Neural crest cell (in vitro differentiated cells): ENCODE measurements at regions not wholly inside any gene's neighbourhood (a gene's known extent, or its start where the extent isn't known, plus 50 kb on each side); places are given as distances from the start of the nearest gene placed in this dataset.
"Not testable (repeated sequence)": the region's sequence is repeated elsewhere in the genome, so short reads cannot be mapped to it uniquely, and the experiment has no call there.

Source experiments
- DNase-seq: peaks from one replicate; pipeline ENCODE4 v3.0.0; 2021; ENCODE audit warnings: low read depth, mixed read lengths, low spot score
- H3K27ac Mint-ChIP-seq: one replicate; pipeline ENCODE4 v1.8.0; 2021; ENCODE audit warnings: mild to moderate bottlenecking, mixed read lengths; ENCODE audit not compliant: unreplicated experiment
- H3K27me3 Mint-ChIP-seq: 2 replicates; pipeline ENCODE4 v1.8.0; 2021; ENCODE audit warnings: low read depth, mild to moderate bottlenecking, mixed read lengths
- H3K36me3 Mint-ChIP-seq: 2 replicates; pipeline ENCODE4 v1.8.0; 2021; ENCODE audit warnings: low read depth, mild to moderate bottlenecking, mixed read lengths
- H3K4me1 Mint-ChIP-seq: 2 replicates; pipeline ENCODE4 v1.8.0; 2021; ENCODE audit warnings: mixed read lengths
- H3K4me3 Mint-ChIP-seq: one replicate; pipeline ENCODE4 v1.8.0; 2021; ENCODE audit warnings: mild to moderate bottlenecking, mixed read lengths
- H3K9me3 Mint-ChIP-seq: 2 replicates; pipeline ENCODE4 v1.8.0; 2021; ENCODE audit warnings: mixed read lengths
- TF ChIP-seq, protein P1 (sequence below): fragments of 200-600 bp; sonication (generic); conservative IDR thresholded peaks from 2 replicates; pipeline ENCODE4 v1.5.0; 2021; ENCODE audit warnings: antibody characterized with exemption, mild to moderate bottlenecking

GRCh38 chr3:152909180-152909883, 74.4 kb downstream of the P2RY1 start:
- H3K4me3 Mint-ChIP-seq = no peak overlapping the region
- H3K36me3 Mint-ChIP-seq = no peaks in the 10 kb centered on the region
- H3K4me1 Mint-ChIP-seq = no peaks in the 10 kb centered on the region
- H3K27ac Mint-ChIP-seq = no peak overlapping the region
- TF ChIP-seq, protein P1, sequence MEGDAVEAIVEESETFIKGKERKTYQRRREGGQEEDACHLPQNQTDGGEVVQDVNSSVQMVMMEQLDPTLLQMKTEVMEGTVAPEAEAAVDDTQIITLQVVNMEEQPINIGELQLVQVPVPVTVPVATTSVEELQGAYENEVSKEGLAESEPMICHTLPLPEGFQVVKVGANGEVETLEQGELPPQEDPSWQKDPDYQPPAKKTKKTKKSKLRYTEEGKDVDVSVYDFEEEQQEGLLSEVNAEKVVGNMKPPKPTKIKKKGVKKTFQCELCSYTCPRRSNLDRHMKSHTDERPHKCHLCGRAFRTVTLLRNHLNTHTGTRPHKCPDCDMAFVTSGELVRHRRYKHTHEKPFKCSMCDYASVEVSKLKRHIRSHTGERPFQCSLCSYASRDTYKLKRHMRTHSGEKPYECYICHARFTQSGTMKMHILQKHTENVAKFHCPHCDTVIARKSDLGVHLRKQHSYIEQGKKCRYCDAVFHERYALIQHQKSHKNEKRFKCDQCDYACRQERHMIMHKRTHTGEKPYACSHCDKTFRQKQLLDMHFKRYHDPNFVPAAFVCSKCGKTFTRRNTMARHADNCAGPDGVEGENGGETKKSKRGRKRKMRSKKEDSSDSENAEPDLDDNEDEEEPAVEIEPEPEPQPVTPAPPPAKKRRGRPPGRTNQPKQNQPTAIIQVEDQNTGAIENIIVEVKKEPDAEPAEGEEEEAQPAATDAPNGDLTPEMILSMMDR = no peak
- no peaks in the 10 kb centered on the region for H3K27me3 Mint-ChIP-seq
- H3K9me3 Mint-ChIP-seq = peaks cover 2% of the 10 kb centered on the region
- no peak for DNase-seq

GRCh38 chr3:152910211-152910610, 75.3 kb downstream of the P2RY1 start:
- Mint-ChIP-seq H3K27me3 (no peaks in the 10 kb centered on the region), H3K27ac (no peak overlapping the region), H3K9me3 (peaks cover 2% of the 10 kb centered on the region), H3K4me1 (no peaks in the 10 kb centered on the region), H3K4me3 (no peak overlapping the region), H3K36me3 (no peaks in the 10 kb centered on the region)
- TF ChIP-seq, protein P1 = no peak
- DNase-seq = no peak

DNA sequence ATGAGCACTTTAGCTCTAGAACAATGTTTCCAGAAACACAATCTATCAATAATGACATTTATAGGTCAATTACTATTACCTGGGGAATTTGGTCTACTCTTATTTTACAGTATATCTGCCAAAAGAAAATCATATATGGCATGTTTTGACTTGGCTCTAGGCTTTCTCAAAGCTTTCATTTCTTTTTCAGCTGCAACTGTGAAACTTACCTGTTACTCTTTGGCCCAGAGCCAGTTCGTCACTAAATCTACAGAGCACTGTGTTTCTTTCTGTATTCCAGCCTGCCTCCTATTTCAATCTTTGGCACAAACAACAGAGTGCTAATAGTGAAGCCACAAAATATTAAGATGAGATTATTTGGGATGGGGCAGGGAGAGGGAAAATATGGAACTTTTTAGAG, 76.0 kb downstream of the P2RY1 start:
- Mint-ChIP-seq H3K27ac (no peak overlapping the region), H3K4me3 (no peak overlapping the region), H3K36me3 (no peaks in the 10 kb centered on the region), H3K27me3 (no peaks in the 10 kb centered on the region), H3K4me1 (no peaks in the 10 kb centered on the region), H3K9me3 (peaks cover 2% of the 10 kb centered on the region)
- TF ChIP-seq, protein P1 = no peak
- DNase-seq = no peak

- not testable (repeated sequence) for H3K4me1 Mint-ChIP-seq, H3K4me3 Mint-ChIP-seq, H3K27ac Mint-ChIP-seq, DNase-seq, H3K36me3 Mint-ChIP-seq, H3K9me3 Mint-ChIP-seq, H3K27me3 Mint-ChIP-seq
These were observed 79.8 kb downstream of the P2RY1 start for GRCh38 chr3:152914743-152915142.

DNA sequence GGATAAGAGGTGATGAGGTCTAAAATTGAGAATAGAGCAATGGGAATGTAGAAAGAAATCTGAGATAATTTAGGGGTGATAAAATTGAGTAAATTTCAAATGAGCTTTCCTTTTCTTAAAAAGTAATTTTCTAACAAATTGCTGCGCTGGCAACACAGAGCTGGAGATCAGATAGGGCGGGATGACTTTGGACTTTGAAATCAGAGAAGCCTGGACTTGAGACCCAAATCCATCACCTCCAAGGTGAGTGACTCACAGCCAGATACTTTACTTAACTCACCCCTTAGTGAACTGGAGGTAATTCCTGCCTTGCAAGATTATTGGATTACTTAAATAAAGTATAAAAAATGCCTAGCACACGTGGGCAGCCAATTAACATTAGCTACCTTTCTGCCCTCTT, 80.8 kb downstream of the P2RY1 start:
- TF ChIP-seq, protein P1 = no peak
- no peaks in the 10 kb centered on the region for H3K9me3 Mint-ChIP-seq
- no peak overlapping the region for H3K4me3 Mint-ChIP-seq
- DNase-seq = no peak
- H3K27me3 Mint-ChIP-seq = no peaks in the 10 kb centered on the region
- H3K4me1 Mint-ChIP-seq = no peaks in the 10 kb centered on the region
- no peaks in the 10 kb centered on the region for H3K36me3 Mint-ChIP-seq
- no peak overlapping the region for H3K27ac Mint-ChIP-seq

DNA sequence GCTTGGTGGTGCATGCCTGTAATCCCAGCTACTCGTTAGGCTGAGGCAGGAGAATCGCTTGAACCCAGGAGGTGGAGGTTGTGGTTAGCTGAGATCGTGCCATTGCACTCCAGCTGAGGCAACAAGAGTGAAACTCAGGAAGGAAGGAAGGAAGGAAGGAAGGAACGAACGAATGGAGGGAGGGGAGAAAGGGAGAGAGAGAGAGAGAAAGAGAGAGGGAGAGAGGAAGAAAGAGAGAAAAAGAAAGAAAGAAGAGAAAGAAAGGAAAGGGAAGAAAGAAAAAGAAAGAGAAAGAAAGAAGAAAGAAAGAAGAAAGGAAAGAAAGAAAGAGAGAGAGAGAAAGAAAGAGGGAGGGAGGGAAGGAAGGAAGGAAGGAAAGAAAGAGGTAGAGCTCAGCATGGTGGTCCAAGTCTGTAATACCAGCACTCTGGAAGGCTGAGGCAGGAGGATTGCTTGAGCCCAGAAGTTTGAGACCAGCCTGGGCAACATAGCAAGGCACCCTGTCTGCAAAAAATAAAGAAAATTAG, 81.9 kb downstream of the P2RY1 start:
- Mint-ChIP-seq H3K27ac (no peak overlapping the region), H3K4me1 (no peaks in the 10 kb centered on the region), H3K36me3 (no peaks in the 10 kb centered on the region), H3K4me3 (no peak overlapping the region), H3K9me3 (no peaks in the 10 kb centered on the region), H3K27me3 (no peaks in the 10 kb centered on the region)
- TF ChIP-seq, protein P1 = no peak
- DNase-seq = no peak
